CD4-positive, alpha-beta T cell treated with Interleukin-15 for 1 hour (primary cell): ENCODE measurements at regions not wholly inside any gene's neighbourhood (a gene's known extent, or its start where the extent isn't known, plus 50 kb on each side); places are given as distances from the start of the nearest gene placed in this dataset.
"Not testable (repeated sequence)": the region's sequence is repeated elsewhere in the genome, so short reads cannot be mapped to it uniquely, and the experiment has no call there.

Experiments
- DNase-seq: peaks from one replicate; pipeline ENCODE4 v3.0.0-alpha.2; 2020

GRCh38 chr4:157775971-157776370 is 396.9 kb downstream of the GASK1B start:
- DNase-seq = no peak

DNA sequence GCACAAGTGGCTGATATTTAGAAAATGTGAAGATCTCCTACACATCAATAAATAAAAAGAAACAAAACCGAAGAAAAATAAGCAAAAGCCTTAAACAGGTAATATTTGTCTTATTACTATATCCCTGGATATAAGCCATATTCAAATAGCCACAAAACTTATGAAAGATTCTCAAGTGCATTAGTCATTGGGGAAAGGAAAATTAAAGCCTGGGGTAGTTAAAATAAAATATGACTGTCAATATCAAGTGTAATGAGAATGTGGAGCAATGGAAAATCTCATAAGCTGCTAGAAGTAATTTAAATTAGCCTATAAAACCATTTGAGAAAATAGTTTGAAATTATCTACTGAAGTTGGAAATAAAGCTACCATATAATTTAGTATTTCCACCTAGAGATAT is 399.9 kb downstream of the GASK1B start:
- DNase-seq = no peak

- no peak for DNase-seq
Measured at GRCh38 chr4:157768419-157768818, 404.4 kb downstream of the GASK1B start.

- DNase-seq = no peak
Measured at GRCh38 chr4:157763490-157763889, 409.3 kb downstream of the GASK1B start.

DNA sequence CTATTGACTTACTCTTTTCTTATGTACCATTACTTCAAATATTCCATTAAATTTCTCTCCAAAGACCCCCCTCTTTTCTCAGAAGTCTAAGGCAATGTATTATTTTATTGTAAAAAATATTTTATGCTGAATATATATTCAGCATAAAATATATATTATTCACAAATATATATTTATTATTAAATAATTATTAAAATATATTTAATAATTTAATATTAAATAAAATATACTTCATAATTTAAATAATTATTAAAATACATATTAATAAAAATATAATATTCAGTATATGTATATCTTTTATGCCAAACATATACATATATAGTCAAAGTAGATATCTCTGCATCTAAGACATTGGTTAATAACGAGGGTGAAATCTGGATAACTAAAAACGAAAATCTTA is 418.4 kb downstream of the GASK1B start:
- DNase-seq = no peak

- no peak for DNase-seq
Measured at GRCh38 chr4:157751631-157752030, 421.2 kb downstream of the GASK1B start.

- no peak for DNase-seq
Measured at GRCh38 chr4:157741642-157742041, 431.2 kb downstream of the GASK1B start.

GRCh38 chr4:157739242-157739641 is 433.6 kb downstream of the GASK1B start:
- DNase-seq = no peak

- DNase-seq = no peak
Measured at GRCh38 chr4:157728215-157728614, 444.6 kb downstream of the GASK1B start.

GRCh38 chr4:157727163-157727562 is 445.7 kb downstream of the GASK1B start:
- DNase-seq = no peak

GRCh38 chr4:157722146-157722545 is 450.7 kb downstream of the GASK1B start:
- DNase-seq = no peak

GRCh38 chr4:157713342-157713741 is 459.5 kb downstream of the GASK1B start:
- DNase-seq = no peak

- no peak for DNase-seq
Measured at GRCh38 chr4:157706155-157706554, 466.7 kb downstream of the GASK1B start.

- DNase-seq = no peak
Measured at GRCh38 chr4:157702831-157703230, 470.0 kb downstream of the GASK1B start.

DNA sequence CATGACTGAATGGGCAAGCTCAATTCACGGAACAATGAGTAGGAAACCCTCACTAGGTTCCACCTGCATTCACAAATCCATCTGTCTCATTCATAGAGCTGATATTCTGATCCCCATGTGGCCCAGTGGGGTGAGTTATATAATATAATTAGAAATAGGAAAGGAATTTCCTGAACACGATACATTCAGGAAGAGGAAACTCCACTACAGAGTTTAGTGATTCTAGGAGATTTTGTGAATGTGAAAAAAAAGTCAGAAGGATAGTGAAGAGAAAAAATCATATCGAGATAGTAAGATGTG is 471.2 kb downstream of the GASK1B start:
- DNase-seq = no peak

- no peak for DNase-seq
Measured at GRCh38 chr4:157700898-157701694, 471.7 kb downstream of the GASK1B start.

- DNase-seq = no peak
Measured at GRCh38 chr4:157689476-157689875, 468.9 kb downstream of the GRIA2 start.

DNA sequence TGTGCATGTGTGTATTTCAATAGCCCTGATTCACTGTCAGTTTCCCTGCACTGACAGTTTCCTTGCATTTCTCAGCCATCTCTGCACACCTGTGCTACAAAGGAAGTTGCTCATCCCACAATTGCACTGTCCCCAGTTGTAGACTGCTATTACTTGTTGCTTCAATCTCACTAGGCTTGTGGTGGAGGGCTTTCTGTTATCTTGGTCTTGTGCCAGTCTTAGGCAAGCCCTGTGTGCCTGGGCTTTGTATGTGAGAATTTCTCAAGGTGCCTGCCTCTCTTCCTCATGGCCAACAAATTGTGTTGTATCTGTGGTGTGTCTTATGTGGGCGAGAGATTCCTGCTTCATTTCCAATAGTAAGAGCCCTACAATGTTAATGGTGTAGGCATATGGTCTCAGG is 467.4 kb downstream of the GRIA2 start:
- no peak for DNase-seq

DNA sequence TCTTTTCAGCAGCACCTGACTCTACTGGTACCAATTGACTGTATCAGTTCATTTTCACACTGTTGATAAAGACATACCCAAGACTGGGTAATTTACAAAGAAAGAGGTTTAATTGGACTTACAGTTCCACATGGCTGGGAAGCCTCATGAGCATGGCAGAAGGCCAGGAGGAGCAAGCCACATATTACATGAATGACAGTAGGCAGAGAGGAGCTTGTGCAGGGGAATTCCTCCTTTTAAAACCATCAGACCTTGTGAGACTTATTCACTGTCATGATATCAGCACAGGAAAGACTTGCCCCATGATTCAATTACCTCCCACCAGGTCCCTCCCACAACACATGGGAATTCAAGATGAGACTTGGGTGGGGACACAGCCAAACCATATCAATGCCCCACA is 458.8 kb downstream of the GRIA2 start:
- DNase-seq = not testable (repeated sequence)

DNA sequence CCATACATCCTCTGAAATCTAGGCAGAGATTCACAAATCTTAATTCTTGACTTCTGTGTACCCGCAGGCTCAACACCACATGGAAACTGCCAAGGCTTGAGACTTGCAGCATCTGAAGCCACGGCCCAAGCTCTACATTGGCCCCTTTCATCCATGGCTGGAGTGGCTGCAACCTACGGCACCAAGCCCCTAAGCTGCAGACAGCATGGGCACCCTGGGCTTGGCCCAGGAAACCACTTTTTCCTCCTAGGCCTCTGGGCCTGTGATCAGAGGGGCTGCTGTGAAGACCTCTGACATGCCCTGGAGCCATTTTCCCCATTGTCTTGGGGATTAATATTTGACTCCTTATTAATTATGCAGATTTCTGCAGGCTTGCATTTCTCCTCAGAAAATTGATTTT is 457.9 kb downstream of the GRIA2 start:
- DNase-seq = no peak

GRCh38 chr4:157674699-157675098 is 454.2 kb downstream of the GRIA2 start:
- no peak for DNase-seq

GRCh38 chr4:157667836-157668235 is 447.3 kb downstream of the GRIA2 start:
- no peak for DNase-seq

GRCh38 chr4:157664726-157665125 is 444.2 kb downstream of the GRIA2 start:
- no peak for DNase-seq

GRCh38 chr4:157655096-157655809 is 434.7 kb downstream of the GRIA2 start:
- no peak for DNase-seq

GRCh38 chr4:157643257-157643656 is 422.7 kb downstream of the GRIA2 start:
- no peak for DNase-seq
